ENCODE measurements at regions not wholly inside any gene's neighbourhood (a gene's known extent, or its start where the extent isn't known, plus 50 kb on each side); places are given as distances from the start of the nearest gene placed in this dataset.

DNA sequence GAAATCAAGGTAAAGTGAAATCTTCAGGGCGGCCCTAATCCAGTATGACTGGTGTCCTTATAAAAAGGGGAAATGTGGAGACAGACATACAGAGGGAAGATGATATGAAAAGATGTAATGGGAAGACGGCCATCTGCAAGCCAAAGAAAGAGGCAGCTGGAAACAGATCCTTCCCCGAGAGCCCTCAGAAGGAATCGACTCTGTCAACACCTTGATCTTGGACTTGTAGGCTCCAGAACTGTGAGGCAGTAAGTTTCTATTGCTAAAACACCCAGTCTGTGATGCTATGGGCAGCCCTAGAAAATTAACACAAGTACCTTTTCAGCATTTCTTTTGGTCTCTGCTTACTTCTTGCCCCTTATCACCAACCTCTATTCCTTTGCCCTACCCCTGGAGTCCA, 174.7 kb upstream of the TPM1 start:
- no peak overlapping the region for H2AFZ ChIP-seq (ENCODE audit: low read length)
- H3K9me3 ChIP-seq (ENCODE audit: low read length) = no peaks in the 10 kb centered on the region
- BruUV-seq (replicated peaks) = no TSS peak
- H3K4me3 ChIP-seq (ENCODE audit: low read depth, low read length, poor library complexity, severe bottlenecking) = no peak overlapping the region
- no peak overlapping the region for H3K27ac ChIP-seq (ENCODE audit: low read depth, low read length, poor library complexity, severe bottlenecking)
- no peaks in the 10 kb centered on the region for H3K4me1 ChIP-seq (ENCODE audit: insufficient read depth, low read length, poor library complexity, severe bottlenecking)
- DNase-seq (ENCODE audit: low spot score) = no peak
- H3K79me2 ChIP-seq (ENCODE audit: insufficient read depth, low read depth, low read length) = no peaks in the 10 kb centered on the region
- intact Hi-C loops (cut with micrococcal nuclease; ENCODE audit: unreplicated experiment) = no loop called here
- ChIA-PET CTCF (ENCODE audit: unreplicated experiment) (no interaction called here), POLR2A (no interaction called here)
- TF ChIP-seq CTCF (conservative IDR thresholded peaks at IDR 0.05; ENCODE audit: low read length) = no peak
- no peaks in the 10 kb centered on the region for H3K9me2 ChIP-seq (ENCODE audit: insufficient read depth, low read length)
- H3K4me2 ChIP-seq (ENCODE audit: low read length) = no peak overlapping the region
- H4K20me1 ChIP-seq (ENCODE audit: insufficient read depth, low read length) = no peaks in the 10 kb centered on the region
- H3K36me3 ChIP-seq (ENCODE audit: insufficient read depth, low read length) = no peaks in the 10 kb centered on the region

- Histone ChIP-seq H3K4me2 (ENCODE audit: low read length) (no peak overlapping the region), H3K4me3 (ENCODE audit: low read depth, low read length, poor library complexity, severe bottlenecking) (no peak overlapping the region), H3K36me3 (ENCODE audit: insufficient read depth, low read length) (no peaks in the 10 kb centered on the region), H2AFZ (ENCODE audit: low read length) (no peak overlapping the region), H4K20me1 (ENCODE audit: insufficient read depth, low read length) (no peaks in the 10 kb centered on the region), H3K27ac (ENCODE audit: low read depth, low read length, poor library complexity, severe bottlenecking) (no peak overlapping the region), H3K9me2 (ENCODE audit: insufficient read depth, low read length) (no peaks in the 10 kb centered on the region), H3K79me2 (ENCODE audit: insufficient read depth, low read depth, low read length) (no peaks in the 10 kb centered on the region), H3K9me3 (ENCODE audit: low read length) (no peaks in the 10 kb centered on the region), H3K4me1 (ENCODE audit: insufficient read depth, low read length, poor library complexity, severe bottlenecking) (no peaks in the 10 kb centered on the region)
- no peak for DNase-seq (ENCODE audit: low spot score)
- CTCF ChIA-PET (ENCODE audit: unreplicated experiment) = no interaction called here
- BruUV-seq (replicated peaks) = no TSS peak
- POLR2A ChIA-PET = no interaction called here
- intact Hi-C loops (cut with micrococcal nuclease; ENCODE audit: unreplicated experiment) = no loop called here
- TF ChIP-seq CTCF (conservative IDR thresholded peaks at IDR 0.05; ENCODE audit: low read length) (no peak), EZH2phosphoT487 (IDR thresholded peaks at IDR 0.05; ENCODE audit: borderline replicate concordance, low read depth, low read length) (no peak)
These were observed 174.0 kb upstream of the TPM1 start for GRCh38 chr15:62868507-62868906.

- no peaks in the 10 kb centered on the region for H4K20me1 ChIP-seq (ENCODE audit: insufficient read depth, low read length)
- no TSS peak for BruUV-seq (replicated peaks)
- H3K27ac ChIP-seq (ENCODE audit: low read depth, low read length, poor library complexity, severe bottlenecking) = no peak overlapping the region
- H3K79me2 ChIP-seq (ENCODE audit: insufficient read depth, low read depth, low read length) = no peaks in the 10 kb centered on the region
- H2AFZ ChIP-seq (ENCODE audit: low read length) = no peak overlapping the region
- no peak overlapping the region for H3K4me3 ChIP-seq (ENCODE audit: low read depth, low read length, poor library complexity, severe bottlenecking)
- no peaks in the 10 kb centered on the region for H3K9me3 ChIP-seq (ENCODE audit: low read length)
- CTCF ChIA-PET (ENCODE audit: unreplicated experiment) = no interaction called here
- H3K9me2 ChIP-seq (ENCODE audit: insufficient read depth, low read length) = no peaks in the 10 kb centered on the region
- H3K4me2 ChIP-seq (ENCODE audit: low read length) = no peak overlapping the region
- no peaks in the 10 kb centered on the region for H3K4me1 ChIP-seq (ENCODE audit: insufficient read depth, low read length, poor library complexity, severe bottlenecking)
- H3K36me3 ChIP-seq (ENCODE audit: insufficient read depth, low read length) = no peaks in the 10 kb centered on the region
- DNase-seq (ENCODE audit: low spot score) = no peak
- POLR2A ChIA-PET = no interaction called here
- no peak for TF ChIP-seq EZH2phosphoT487 (IDR thresholded peaks at IDR 0.05; ENCODE audit: borderline replicate concordance, low read depth, low read length)
- intact Hi-C loops (cut with micrococcal nuclease; ENCODE audit: unreplicated experiment) = no loop called here
These were observed 173.4 kb upstream of the TPM1 start for GRCh38 chr15:62869116-62869515.
